GM23338 (cell line): ENCODE measurements at regions not wholly inside any gene's neighbourhood (a gene's known extent, or its start where the extent isn't known, plus 50 kb on each side); places are given as distances from the start of the nearest gene placed in this dataset.

ENCODE experiments used
- ATAC-seq: fragments of 200-7000 bp; cut with Tn5 transposase; 3 replicates; pipeline ENCODE4 v1.9.1; 2020
- DNase-seq: peaks from one replicate; pipeline ENCODE4 v3.0.0-alpha.2; 2015; ENCODE audit warnings: low spot score
- H2AFZ ChIP-seq: fragments of 200-600 bp; sonication (generic); 2 replicates; pipeline ENCODE4 v1.8.0; 2016; ENCODE audit warnings: antibody characterized with exemption, mild to moderate bottlenecking, moderate library complexity
- H3F3A ChIP-seq: fragments of 200-600 bp; sonication (generic); replicated peaks from 2 replicates; pipeline ENCODE4 v1.8.0; 2017; ENCODE audit warnings: antibody characterized with exemption, mixed run types, low read depth
- H3K27ac ChIP-seq: fragments of 200-600 bp; sonication (generic); 2 replicates; pipeline ENCODE4 v1.6.1; 2016; ENCODE audit warnings: low read depth
- H3K27me3 ChIP-seq: fragments of 200-600 bp; sonication (generic); 2 replicates; pipeline ENCODE4 v1.8.0; 2016; ENCODE audit warnings: mild to moderate bottlenecking, mixed run types, moderate library complexity; ENCODE audit not compliant: insufficient read depth
- H3K36me3 ChIP-seq: fragments of 200-600 bp; sonication (generic); 2 replicates; pipeline ENCODE4 v1.8.0; 2016; ENCODE audit warnings: mild to moderate bottlenecking; ENCODE audit not compliant: insufficient read depth
- H3K4me1 ChIP-seq: fragments of 200-600 bp; sonication (generic); 2 replicates; pipeline ENCODE4 v1.8.0; 2016; ENCODE audit warnings: mild to moderate bottlenecking, moderate library complexity; ENCODE audit not compliant: insufficient read depth
- H3K4me2 ChIP-seq: fragments of 200-600 bp; sonication (generic); 2 replicates; pipeline ENCODE4 v1.7.1; 2017; ENCODE audit warnings: mixed run types
- H3K4me3 ChIP-seq: fragments of 200-600 bp; sonication (generic); 2 replicates; pipeline ENCODE4 v1.6.1; 2016; ENCODE audit warnings: mixed run types
- H3K79me2 ChIP-seq: fragments of 200-600 bp; sonication (generic); replicated peaks from 2 replicates; pipeline ENCODE4 v1.8.0; 2017; ENCODE audit warnings: mild to moderate bottlenecking; ENCODE audit not compliant: insufficient read depth
- H3K9me2 ChIP-seq: fragments of 200-600 bp; sonication (generic); 2 replicates; pipeline ENCODE4 v1.8.0; 2017; ENCODE audit not compliant: insufficient read depth
- H4K20me1 ChIP-seq: fragments of 200-600 bp; sonication (generic); replicated peaks from 2 replicates; pipeline ENCODE4 v1.8.0; 2017; ENCODE audit warnings: mild to moderate bottlenecking; ENCODE audit not compliant: insufficient read depth
- H3K27ac Mint-ChIP-seq: 2 replicates; pipeline ENCODE4 v1.8.0; 2020; ENCODE audit warnings: inconsistent platforms, mild to moderate bottlenecking, moderate library complexity, mixed read lengths
- H3K27me3 Mint-ChIP-seq: 3 replicates; pipeline ENCODE4 v1.8.0; 2022; ENCODE audit warnings: low read depth, mild to moderate bottlenecking, moderate library complexity, mixed read lengths, inconsistent platforms; ENCODE audit not compliant: insufficient read depth, poor library complexity
- H3K36me3 Mint-ChIP-seq: 3 replicates; pipeline ENCODE4 v1.8.0; 2021; ENCODE audit warnings: low read depth, mild to moderate bottlenecking, inconsistent platforms, moderate library complexity, mixed read lengths
- H3K4me1 Mint-ChIP-seq: 3 replicates; pipeline ENCODE4 v1.8.0; 2020; ENCODE audit warnings: mild to moderate bottlenecking, inconsistent platforms, mixed read lengths
- H3K4me3 Mint-ChIP-seq: 3 replicates; pipeline ENCODE4 v1.8.0; 2021; ENCODE audit warnings: moderate library complexity, mild to moderate bottlenecking, inconsistent platforms, mixed read lengths
- H3K9me3 Mint-ChIP-seq: 3 replicates; pipeline ENCODE4 v1.8.0; 2020; ENCODE audit warnings: moderate library complexity, mild to moderate bottlenecking, inconsistent platforms, mixed read lengths
- CTCF ChIP-seq, 2 experiments: fragments of 200-600 bp in 1 of 2; sonication (generic) in 1 of 2; conservative IDR thresholded peaks; 2 replicates each; pipeline versions ENCODE4 v1.5.1 to v1.6.1; 2016 to 2017; ENCODE audit warnings: antibody characterized with exemption in 2 of 2, low read depth in 2 of 2, mild to moderate bottlenecking in 2 of 2, moderate library complexity in 1 of 2
- EZH2 ChIP-seq: fragments of 200-600 bp; sonication (generic); IDR thresholded peaks from one replicate; pipeline ENCODE4 v1.8.0; 2017; ENCODE audit warnings: antibody characterized with exemption, mild to moderate bottlenecking, low read depth; ENCODE audit not compliant: unreplicated experiment
- JUNB ChIP-seq: IDR thresholded peaks from one replicate; pipeline ENCODE4 v1.6.1; 2016; ENCODE audit warnings: antibody characterized with exemption; ENCODE audit not compliant: unreplicated experiment
- POLR2AphosphoS5 ChIP-seq: IDR thresholded peaks from 2 replicates; pipeline ENCODE4 v1.6.1; 2016; ENCODE audit warnings: antibody characterized with exemption, low read depth
- REST ChIP-seq: IDR thresholded peaks from one replicate; pipeline ENCODE4 v1.6.1; 2018; ENCODE audit warnings: antibody characterized with exemption; ENCODE audit not compliant: unreplicated experiment
- STAT1 ChIP-seq: IDR thresholded peaks from one replicate; pipeline ENCODE4 v1.6.1; 2016; ENCODE audit warnings: antibody characterized with exemption; ENCODE audit not compliant: unreplicated experiment
- ZNF114 ChIP-seq: fragments of 250-450 bp; sonication (Bioruptor Pico); IDR thresholded peaks from 2 replicates; pipeline ENCODE4 v1.5.0; 2020; ENCODE audit warnings: mild to moderate bottlenecking, moderate library complexity
- ZNF462 ChIP-seq: fragments of 250-450 bp; sonication (Bioruptor Pico); IDR thresholded peaks from 2 replicates; pipeline ENCODE4 v1.5.0; 2020; ENCODE audit warnings: mild to moderate bottlenecking, moderate library complexity

- H3K36me3 Mint-ChIP-seq = no peaks in the 10 kb centered on the region
- H3K4me3 ChIP-seq = no peak overlapping the region
- no peaks in the 10 kb centered on the region for H3K4me1 Mint-ChIP-seq
- no peak for TF ChIP-seq EZH2
- no peak for TF ChIP-seq REST
- TF ChIP-seq ZNF114 (CRISPR knock-in tag) = no peak
- TF ChIP-seq JUNB = no peak
- no peak for TF ChIP-seq CTCF (conservative IDR thresholded peaks at IDR 0.05; ENCODE audit: low read depth in 2 of 2)
- no peak for TF ChIP-seq STAT1
- TF ChIP-seq ZNF462 (CRISPR knock-in tag) = no peak
- no peak for TF ChIP-seq POLR2AphosphoS5
- H3K27me3 Mint-ChIP-seq = peaks cover 4% of the 10 kb centered on the region
- no peaks in the 10 kb centered on the region for H3K36me3 ChIP-seq
- H3K4me1 ChIP-seq = no peaks in the 10 kb centered on the region
- DNase-seq (no peak), ATAC-seq (no peak)
- no peak overlapping the region for H3K4me3 Mint-ChIP-seq
- H3K79me2 ChIP-seq = no peaks in the 10 kb centered on the region
- no peak overlapping the region for H3K27ac ChIP-seq
- H3F3A ChIP-seq = no peaks in the 10 kb centered on the region
- H3K9me2 ChIP-seq = no peaks in the 10 kb centered on the region
- no peak overlapping the region for H3K4me2 ChIP-seq
- peak overlapping the region; percentile 72 for H2AFZ ChIP-seq
- no peak overlapping the region for H3K27ac Mint-ChIP-seq
- H3K27me3 ChIP-seq = no peaks in the 10 kb centered on the region
- no peaks in the 10 kb centered on the region for H4K20me1 ChIP-seq
- H3K9me3 Mint-ChIP-seq = no peaks in the 10 kb centered on the region
Observed at GRCh38 chr5:21145376-21145775, 1157.4 kb upstream of the CDH18 start.
